HEK293 (cell line): ENCODE measurements at regions not wholly inside any gene's neighbourhood (a gene's known extent, or its start where the extent isn't known, plus 50 kb on each side); places are given as distances from the start of the nearest gene placed in this dataset.

Experiments used
- CTCF ChIA-PET: fragments of 350-600 bp; formaldehyde crosslinking; extraction: SDS; loops from one replicate; lab custom pipeline; 2021; ENCODE audit warnings: antibody characterized with exemption; lab: Yijun Ruan, JAX
- POLR2A ChIA-PET: fragments of 300-600 bp; formaldehyde crosslinking; extraction: SDS; loops from one replicate; lab custom pipeline; 2020; ENCODE audit warnings: antibody characterized with exemption, inconsistent platforms; lab: Yijun Ruan, JAX
- H3K27ac ChIP-seq: fragments of 200-500 bp; sonication (Bioruptor generic); 2 replicates; pipeline ENCODE4 v1.5.1; 2014; ENCODE audit warnings: low read depth, low read length, control low read depth, inconsistent platforms; ENCODE audit errors: extremely low read depth
- H3K36me3 ChIP-seq, 2 experiments: fragments of 200-500 bp in 1 of 2; sonication (Bioruptor generic) in 1 of 2; 1 replicate in 1 of 2; 2 replicates in 1 of 2; pipeline ENCODE4 v1.5.1; 2014 to 2017; ENCODE audit warnings: inconsistent platforms in 2 of 2, low read length in 2 of 2; ENCODE audit not compliant: control insufficient read depth in 2 of 2, insufficient read depth in 1 of 2
- H3K4me1 ChIP-seq: fragments of 200-500 bp; sonication (Bioruptor generic); 2 replicates; pipeline ENCODE4 v1.5.1; 2014; ENCODE audit warnings: mild to moderate bottlenecking, low read length, inconsistent platforms; ENCODE audit not compliant: control insufficient read depth, insufficient read depth
- H3K4me3 ChIP-seq: 2 replicates; pipeline ENCODE4 v1.5.1; 2011; ENCODE audit warnings: low read depth, mild to moderate bottlenecking, control low read depth, low read length, moderate library complexity
- H3K9me3 ChIP-seq: fragments of 200-500 bp; sonication (Bioruptor generic); 2 replicates; pipeline ENCODE4 v1.5.1; 2014; ENCODE audit warnings: low read depth, low read length, inconsistent platforms; ENCODE audit not compliant: control insufficient read depth, insufficient read depth
- EGR2 ChIP-seq: fragments of 450-650 bp; formaldehyde crosslinking; IDR thresholded peaks from 2 replicates; pipeline ENCODE4 v1.5.1; 2016; ENCODE audit warnings: low read depth, missing biosample characterization, missing genetic modification characterization
- SALL2 ChIP-seq: fragments of 450-650 bp; formaldehyde crosslinking; IDR thresholded peaks from 2 replicates; pipeline ENCODE4 v1.5.0; 2017; ENCODE audit warnings: missing biosample characterization, mild to moderate bottlenecking, missing genetic modification characterization, borderline replicate concordance
- SCRT1 ChIP-seq: fragments of 450-650 bp; formaldehyde crosslinking; IDR thresholded peaks from 2 replicates; pipeline ENCODE4 v1.5.1; 2016; ENCODE audit warnings: missing biosample characterization, missing genetic modification characterization, borderline replicate concordance
- SP7 ChIP-seq: fragments of 450-650 bp; formaldehyde crosslinking; IDR thresholded peaks from 2 replicates; pipeline ENCODE4 v1.5.1; 2016; ENCODE audit warnings: missing biosample characterization, missing genetic modification characterization
- TCF7L2 ChIP-seq: IDR thresholded peaks from 2 replicates; pipeline ENCODE4 v1.6.1; 2011; ENCODE audit warnings: low read depth, mild to moderate bottlenecking, inconsistent platforms, low read length, moderate library complexity, borderline replicate concordance
- TRIM28 ChIP-seq: IDR thresholded peaks from 2 replicates; pipeline ENCODE4 v1.6.1; 2011; ENCODE audit warnings: low read length, control low read depth, borderline replicate concordance
- ZBTB1 ChIP-seq: fragments of 450-650 bp; formaldehyde crosslinking; IDR thresholded peaks from 2 replicates; pipeline ENCODE4 v1.5.1; 2016; ENCODE audit warnings: missing biosample characterization, missing genetic modification characterization
- ZBTB17 ChIP-seq: fragments of 450-650 bp; formaldehyde crosslinking; IDR thresholded peaks from 2 replicates; pipeline ENCODE4 v1.5.1; 2016; ENCODE audit warnings: missing biosample characterization, missing genetic modification characterization
- ZBTB21 ChIP-seq: fragments of 450-650 bp; formaldehyde crosslinking; IDR thresholded peaks from 2 replicates; pipeline ENCODE4 v1.5.1; 2017; ENCODE audit warnings: missing biosample characterization, missing genetic modification characterization
- ZNF10 ChIP-seq: fragments of 450-650 bp; formaldehyde crosslinking; IDR thresholded peaks from 2 replicates; pipeline ENCODE4 v1.5.1; 2017; ENCODE audit warnings: missing biosample characterization, missing genetic modification characterization
- ZNF140 ChIP-seq: fragments of 450-650 bp; formaldehyde crosslinking; IDR thresholded peaks from 2 replicates; pipeline ENCODE4 v1.5.1; 2016; ENCODE audit warnings: missing biosample characterization, missing genetic modification characterization
- ZNF146 ChIP-seq: fragments of 450-650 bp; formaldehyde crosslinking; IDR thresholded peaks from 2 replicates; pipeline ENCODE4 v1.5.1; 2016; ENCODE audit warnings: missing biosample characterization, missing genetic modification characterization
- ZNF155 ChIP-seq: fragments of 450-650 bp; formaldehyde crosslinking; IDR thresholded peaks from 2 replicates; pipeline ENCODE4 v1.5.1; 2016; ENCODE audit warnings: missing biosample characterization, missing genetic modification characterization
- ZNF175 ChIP-seq: fragments of 450-650 bp; formaldehyde crosslinking; IDR thresholded peaks from 2 replicates; pipeline ENCODE4 v1.5.1; 2016; ENCODE audit warnings: missing biosample characterization, missing genetic modification characterization
- ZNF239 ChIP-seq: fragments of 450-650 bp; formaldehyde crosslinking; IDR thresholded peaks from 2 replicates; pipeline ENCODE4 v1.5.1; 2016; ENCODE audit warnings: missing biosample characterization, missing genetic modification characterization
- ZNF302 ChIP-seq: fragments of 450-650 bp; formaldehyde crosslinking; IDR thresholded peaks from 2 replicates; pipeline ENCODE4 v1.5.1; 2016; ENCODE audit warnings: missing biosample characterization, missing genetic modification characterization, low read depth
- ZNF341 ChIP-seq: fragments of 450-650 bp; formaldehyde crosslinking; IDR thresholded peaks from 2 replicates; pipeline ENCODE4; 2016; ENCODE audit warnings: low read depth, missing biosample characterization, missing genetic modification characterization
- ZNF404 ChIP-seq: fragments of 450-650 bp; formaldehyde crosslinking; IDR thresholded peaks from 2 replicates; pipeline ENCODE4 v1.5.1; 2017; ENCODE audit warnings: missing biosample characterization, missing genetic modification characterization
- ZNF544 ChIP-seq: fragments of 450-650 bp; formaldehyde crosslinking; IDR thresholded peaks from 2 replicates; pipeline ENCODE4 v1.5.0; 2017; ENCODE audit warnings: missing biosample characterization, missing genetic modification characterization
- ZNF561 ChIP-seq: fragments of 450-650 bp; IDR thresholded peaks from 2 replicates; pipeline ENCODE4 v1.5.1; 2018; ENCODE audit warnings: missing biosample characterization, missing genetic modification characterization, borderline replicate concordance
- ZNF610 ChIP-seq: fragments of 450-650 bp; formaldehyde crosslinking; IDR thresholded peaks from 2 replicates; pipeline ENCODE4 v1.5.1; 2016; ENCODE audit warnings: missing biosample characterization, missing genetic modification characterization, borderline replicate concordance
- ZNF621 ChIP-seq: fragments of 450-650 bp; formaldehyde crosslinking; IDR thresholded peaks from 2 replicates; pipeline ENCODE4 v1.5.1; 2017; ENCODE audit warnings: missing biosample characterization, missing genetic modification characterization
- ZNF660 ChIP-seq: fragments of 450-650 bp; IDR thresholded peaks from 2 replicates; pipeline ENCODE4 v1.5.1; 2018; ENCODE audit warnings: missing biosample characterization, mild to moderate bottlenecking, missing genetic modification characterization
- ZNF785 ChIP-seq: fragments of 450-650 bp; formaldehyde crosslinking; IDR thresholded peaks from 2 replicates; pipeline ENCODE4 v1.5.1; 2016; ENCODE audit warnings: missing biosample characterization, missing genetic modification characterization
- TF ChIP-seq, protein P1 (sequence below): fragments of 450-650 bp; formaldehyde crosslinking; IDR thresholded peaks from 2 replicates; pipeline ENCODE4 v1.5.1; 2016; ENCODE audit warnings: missing biosample characterization, missing genetic modification characterization
- TF ChIP-seq, protein P2 (sequence below): fragments of 450-650 bp; formaldehyde crosslinking; IDR thresholded peaks from 2 replicates; pipeline ENCODE4 v1.5.1; 2016; ENCODE audit warnings: missing biosample characterization, missing genetic modification characterization
- TF ChIP-seq, protein P3 (sequence below): fragments of 450-650 bp; formaldehyde crosslinking; IDR thresholded peaks from 2 replicates; pipeline ENCODE4 v1.5.1; 2016; ENCODE audit warnings: missing biosample characterization, missing genetic modification characterization
- TF ChIP-seq, protein P4 (sequence below): sonication (generic); formaldehyde crosslinking; IDR thresholded peaks from 2 replicates; pipeline ENCODE4 v1.8.1; 2022; ENCODE audit warnings: mild to moderate bottlenecking, moderate library complexity, missing genetic modification reagents
- TF ChIP-seq, protein P5 (sequence below): fragments of 450-650 bp; formaldehyde crosslinking; IDR thresholded peaks from 2 replicates; pipeline ENCODE4 v1.5.1; 2016; ENCODE audit warnings: missing biosample characterization, missing genetic modification characterization

DNA sequence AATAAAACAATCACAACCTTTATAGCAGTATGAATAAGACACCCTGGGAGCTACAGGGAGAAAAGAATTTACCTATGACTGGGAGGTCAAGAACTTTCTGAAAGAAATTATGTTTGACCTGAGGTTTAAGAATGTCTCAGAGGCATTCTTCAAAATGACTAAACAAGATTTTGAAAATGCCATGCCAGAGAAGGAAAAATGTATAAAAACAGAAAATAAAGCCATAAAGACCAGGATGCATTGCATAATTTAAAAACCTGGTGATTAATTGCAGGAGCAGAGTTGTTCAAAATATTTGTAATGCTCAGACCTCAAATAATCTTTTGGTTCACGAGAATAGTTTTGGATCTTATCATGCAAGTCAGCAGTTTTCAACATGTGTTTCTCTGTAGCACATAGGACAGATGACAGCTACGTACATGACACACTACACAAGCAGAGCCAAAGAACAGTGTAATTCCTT lies 954.7 kb upstream of the ARRDC3 start:
- ChIA-PET CTCF (interaction anchor here (0.7 to 1.7 kb wide), 2 partner anchors 181 to 431 kb away, joined by 3 to 4 read pairs; no protein-coding TSS in a partner anchor), POLR2A (no interaction called here)
- Histone ChIP-seq H3K27ac (no peak overlapping the region), H3K4me1 (no peaks in the 10 kb centered on the region), H3K4me3 (no peak overlapping the region), H3K36me3 (no peaks in the 10 kb centered on the region), H3K9me3 (no peaks in the 10 kb centered on the region)
- TF ChIP-seq ZNF140 (tag by site-specific recombination) (no peak), SP7 (tag by site-specific recombination) (no peak), ZNF544 (tag by site-specific recombination) (no peak), SCRT1 (tag by site-specific recombination) (no peak), ZNF785 (no peak), ZBTB21 (no peak), ZNF146 (tag by site-specific recombination) (no peak), ZNF341 (tag by site-specific recombination) (no peak), ZNF155 (tag by site-specific recombination) (no peak), ZNF239 (tag by site-specific recombination) (no peak), ZNF404 (tag by site-specific recombination) (no peak), SALL2 (tag by site-specific recombination) (no peak), ZNF621 (tag by site-specific recombination) (no peak), ZNF660 (tag by site-specific recombination) (no peak), TCF7L2 (no peak), ZNF610 (tag by site-specific recombination) (no peak)
- TF ChIP-seq, protein P1, sequence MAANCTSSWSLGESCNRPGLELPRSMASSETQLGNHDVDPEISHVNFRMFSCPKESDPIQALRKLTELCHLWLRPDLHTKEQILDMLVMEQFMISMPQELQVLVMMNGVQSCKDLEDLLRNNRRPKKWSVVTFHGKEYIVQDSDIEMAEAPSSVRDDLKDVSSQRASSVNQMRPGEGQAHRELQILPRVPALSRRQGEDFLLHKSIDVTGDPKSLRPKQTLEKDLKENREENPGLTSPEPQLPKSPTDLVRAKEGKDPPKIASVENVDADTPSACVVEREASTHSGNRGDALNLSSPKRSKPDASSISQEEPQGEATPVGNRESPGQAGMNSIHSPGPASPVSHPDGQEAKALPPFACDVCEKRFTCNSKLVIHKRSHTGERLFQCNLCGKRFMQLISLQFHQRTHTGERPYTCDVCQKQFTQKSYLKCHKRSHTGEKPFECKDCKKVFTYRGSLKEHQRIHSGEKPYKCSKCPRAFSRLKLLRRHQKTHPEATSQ (tag by site-specific recombination), result no peak
- TF ChIP-seq, protein P2, sequence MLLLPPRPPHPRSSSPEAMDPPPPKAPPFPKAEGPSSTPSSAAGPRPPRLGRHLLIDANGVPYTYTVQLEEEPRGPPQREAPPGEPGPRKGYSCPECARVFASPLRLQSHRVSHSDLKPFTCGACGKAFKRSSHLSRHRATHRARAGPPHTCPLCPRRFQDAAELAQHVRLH (tag by site-specific recombination), result no peak
- TF ChIP-seq, protein P3, sequence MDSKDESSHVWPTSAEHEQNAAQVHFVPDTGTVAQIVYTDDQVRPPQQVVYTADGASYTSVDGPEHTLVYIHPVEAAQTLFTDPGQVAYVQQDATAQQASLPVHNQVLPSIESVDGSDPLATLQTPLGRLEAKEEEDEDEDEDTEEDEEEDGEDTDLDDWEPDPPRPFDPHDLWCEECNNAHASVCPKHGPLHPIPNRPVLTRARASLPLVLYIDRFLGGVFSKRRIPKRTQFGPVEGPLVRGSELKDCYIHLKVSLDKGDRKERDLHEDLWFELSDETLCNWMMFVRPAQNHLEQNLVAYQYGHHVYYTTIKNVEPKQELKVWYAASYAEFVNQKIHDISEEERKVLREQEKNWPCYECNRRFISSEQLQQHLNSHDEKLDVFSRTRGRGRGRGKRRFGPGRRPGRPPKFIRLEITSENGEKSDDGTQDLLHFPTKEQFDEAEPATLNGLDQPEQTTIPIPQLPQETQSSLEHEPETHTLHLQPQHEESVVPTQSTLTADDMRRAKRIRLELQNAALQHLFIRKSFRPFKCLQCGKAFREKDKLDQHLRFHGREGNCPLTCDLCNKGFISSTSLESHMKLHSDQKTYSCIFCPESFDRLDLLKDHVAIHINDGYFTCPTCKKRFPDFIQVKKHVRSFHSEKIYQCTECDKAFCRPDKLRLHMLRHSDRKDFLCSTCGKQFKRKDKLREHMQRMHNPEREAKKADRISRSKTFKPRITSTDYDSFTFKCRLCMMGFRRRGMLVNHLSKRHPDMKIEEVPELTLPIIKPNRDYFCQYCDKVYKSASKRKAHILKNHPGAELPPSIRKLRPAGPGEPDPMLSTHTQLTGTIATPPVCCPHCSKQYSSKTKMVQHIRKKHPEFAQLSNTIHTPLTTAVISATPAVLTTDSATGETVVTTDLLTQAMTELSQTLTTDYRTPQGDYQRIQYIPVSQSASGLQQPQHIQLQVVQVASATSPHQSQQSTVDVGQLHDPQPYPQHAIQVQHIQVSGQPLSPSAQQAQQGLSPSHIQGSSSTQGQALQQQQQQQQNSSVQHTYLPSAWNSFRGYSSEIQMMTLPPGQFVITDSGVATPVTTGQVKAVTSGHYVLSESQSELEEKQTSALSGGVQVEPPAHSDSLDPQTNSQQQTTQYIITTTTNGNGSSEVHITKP, result no peak
- TF ChIP-seq, protein P4, sequence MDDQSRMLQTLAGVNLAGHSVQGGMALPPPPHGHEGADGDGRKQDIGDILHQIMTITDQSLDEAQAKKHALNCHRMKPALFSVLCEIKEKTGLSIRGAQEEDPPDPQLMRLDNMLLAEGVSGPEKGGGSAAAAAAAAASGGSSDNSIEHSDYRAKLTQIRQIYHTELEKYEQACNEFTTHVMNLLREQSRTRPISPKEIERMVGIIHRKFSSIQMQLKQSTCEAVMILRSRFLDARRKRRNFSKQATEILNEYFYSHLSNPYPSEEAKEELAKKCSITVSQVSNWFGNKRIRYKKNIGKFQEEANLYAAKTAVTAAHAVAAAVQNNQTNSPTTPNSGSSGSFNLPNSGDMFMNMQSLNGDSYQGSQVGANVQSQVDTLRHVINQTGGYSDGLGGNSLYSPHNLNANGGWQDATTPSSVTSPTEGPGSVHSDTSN, result no peak

DNA sequence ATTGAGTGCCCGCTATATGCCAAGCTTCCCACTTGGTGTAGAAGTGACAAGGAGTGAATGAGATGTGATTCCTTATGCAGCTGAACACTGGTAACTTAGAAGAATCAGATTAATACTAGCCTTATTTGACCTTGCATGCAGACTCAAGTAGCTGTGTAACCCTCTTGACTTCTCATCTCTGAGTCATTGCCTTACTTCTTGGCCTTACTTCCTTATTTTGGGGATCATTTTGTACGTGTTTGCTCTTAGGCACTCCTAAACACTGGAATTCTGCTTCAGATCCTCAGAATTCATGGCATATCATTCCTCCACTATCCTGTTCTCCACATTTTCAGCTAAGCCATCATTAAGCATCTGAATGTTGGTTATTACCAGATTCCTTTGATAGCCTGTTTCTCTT lies 948.9 kb upstream of the ARRDC3 start:
- H3K9me3 ChIP-seq, result no peaks in the 10 kb centered on the region
- no peak overlapping the region for H3K27ac ChIP-seq
- no peaks in the 10 kb centered on the region for H3K4me1 ChIP-seq
- H3K4me3 ChIP-seq, result no peak overlapping the region
- POLR2A ChIA-PET, result no interaction called here
- no peaks in the 10 kb centered on the region for H3K36me3 ChIP-seq
- CTCF ChIA-PET, result no interaction called here
- TF ChIP-seq, protein P5, sequence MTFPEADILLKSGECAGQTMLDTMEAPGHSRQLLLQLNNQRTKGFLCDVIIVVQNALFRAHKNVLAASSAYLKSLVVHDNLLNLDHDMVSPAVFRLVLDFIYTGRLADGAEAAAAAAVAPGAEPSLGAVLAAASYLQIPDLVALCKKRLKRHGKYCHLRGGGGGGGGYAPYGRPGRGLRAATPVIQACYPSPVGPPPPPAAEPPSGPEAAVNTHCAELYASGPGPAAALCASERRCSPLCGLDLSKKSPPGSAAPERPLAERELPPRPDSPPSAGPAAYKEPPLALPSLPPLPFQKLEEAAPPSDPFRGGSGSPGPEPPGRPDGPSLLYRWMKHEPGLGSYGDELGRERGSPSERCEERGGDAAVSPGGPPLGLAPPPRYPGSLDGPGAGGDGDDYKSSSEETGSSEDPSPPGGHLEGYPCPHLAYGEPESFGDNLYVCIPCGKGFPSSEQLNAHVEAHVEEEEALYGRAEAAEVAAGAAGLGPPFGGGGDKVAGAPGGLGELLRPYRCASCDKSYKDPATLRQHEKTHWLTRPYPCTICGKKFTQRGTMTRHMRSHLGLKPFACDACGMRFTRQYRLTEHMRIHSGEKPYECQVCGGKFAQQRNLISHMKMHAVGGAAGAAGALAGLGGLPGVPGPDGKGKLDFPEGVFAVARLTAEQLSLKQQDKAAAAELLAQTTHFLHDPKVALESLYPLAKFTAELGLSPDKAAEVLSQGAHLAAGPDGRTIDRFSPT (tag by site-specific recombination), result no peak
- TF ChIP-seq ZBTB1 (tag by site-specific recombination) (no peak), ZBTB17 (tag by site-specific recombination) (no peak), ZNF175 (tag by site-specific recombination) (no peak), SALL2 (tag by site-specific recombination) (no peak), ZNF302 (no peak), ZNF561 (tag by site-specific recombination) (no peak), ZNF404 (tag by site-specific recombination) (no peak), TRIM28 (no peak), ZNF10 (tag by site-specific recombination) (no peak), EGR2 (no peak)
